Neural cell (in vitro differentiated cells): ENCODE measurements at regions not wholly inside any gene's neighbourhood (a gene's known extent, or its start where the extent isn't known, plus 50 kb on each side); places are given as distances from the start of the nearest gene placed in this dataset.

Experiments
- EP300 ChIP-seq: fragments of 450-650 bp; conservative IDR thresholded peaks from 2 replicates; pipeline ENCODE4 v1.6.1; 2014; ENCODE audit warnings: antibody characterized with exemption, mild to moderate bottlenecking, moderate library complexity; ENCODE audit not compliant: poor library complexity, severe bottlenecking
- EZH2 ChIP-seq: fragments of 200-600, 300-800 bp; shearing (Covaris generic), sonication (generic); IDR thresholded peaks from 2 replicates; pipeline ENCODE4 v1.6.1; 2014; ENCODE audit warnings: antibody characterized with exemption, low read length, borderline replicate concordance, mild to moderate bottlenecking; ENCODE audit not compliant: insufficient read depth, poor library complexity, severe bottlenecking
- MXI1 ChIP-seq: fragments of 450-650 bp; conservative IDR thresholded peaks from 2 replicates; pipeline ENCODE4 v1.6.1; 2014; ENCODE audit warnings: antibody characterized with exemption, mild to moderate bottlenecking; ENCODE audit not compliant: poor library complexity, severe bottlenecking
- TF ChIP-seq, protein P1 (sequence below): fragments of 450-650 bp; IDR thresholded peaks from 2 replicates; pipeline ENCODE4 v1.5.1; 2014; ENCODE audit warnings: antibody characterized with exemption, mild to moderate bottlenecking, moderate library complexity; ENCODE audit not compliant: poor library complexity, severe bottlenecking

DNA sequence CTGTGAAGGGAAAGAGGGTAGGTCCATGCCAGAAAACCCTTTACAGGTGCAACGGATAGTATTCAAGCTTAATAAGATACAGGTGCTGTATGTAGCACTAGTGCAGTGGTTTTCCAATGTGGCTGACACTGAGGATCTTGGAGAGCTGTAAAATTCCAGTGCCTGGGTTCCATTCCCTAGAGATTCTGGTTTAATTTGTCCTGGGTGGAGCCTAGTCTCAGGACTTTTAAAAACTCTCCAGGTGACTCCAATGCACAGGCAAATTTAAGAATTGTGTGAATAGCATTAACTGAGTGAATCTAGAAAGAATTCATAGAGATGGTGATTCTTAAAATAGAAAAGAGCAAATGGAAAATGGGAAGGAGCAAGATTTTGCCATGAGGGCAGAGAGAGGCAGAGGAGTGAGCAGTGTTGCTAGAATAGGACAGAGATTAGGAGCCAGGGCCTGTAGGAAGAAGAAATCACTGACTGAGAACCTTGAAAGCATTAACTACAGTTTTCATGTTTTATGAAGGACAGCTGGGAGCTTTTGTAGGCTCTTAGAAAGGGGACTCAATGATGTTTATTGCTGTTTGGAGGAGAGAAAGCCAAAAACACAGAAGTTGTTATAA, 261.8 kb downstream of the DLEU7 start:
- TF ChIP-seq, protein P1, sequence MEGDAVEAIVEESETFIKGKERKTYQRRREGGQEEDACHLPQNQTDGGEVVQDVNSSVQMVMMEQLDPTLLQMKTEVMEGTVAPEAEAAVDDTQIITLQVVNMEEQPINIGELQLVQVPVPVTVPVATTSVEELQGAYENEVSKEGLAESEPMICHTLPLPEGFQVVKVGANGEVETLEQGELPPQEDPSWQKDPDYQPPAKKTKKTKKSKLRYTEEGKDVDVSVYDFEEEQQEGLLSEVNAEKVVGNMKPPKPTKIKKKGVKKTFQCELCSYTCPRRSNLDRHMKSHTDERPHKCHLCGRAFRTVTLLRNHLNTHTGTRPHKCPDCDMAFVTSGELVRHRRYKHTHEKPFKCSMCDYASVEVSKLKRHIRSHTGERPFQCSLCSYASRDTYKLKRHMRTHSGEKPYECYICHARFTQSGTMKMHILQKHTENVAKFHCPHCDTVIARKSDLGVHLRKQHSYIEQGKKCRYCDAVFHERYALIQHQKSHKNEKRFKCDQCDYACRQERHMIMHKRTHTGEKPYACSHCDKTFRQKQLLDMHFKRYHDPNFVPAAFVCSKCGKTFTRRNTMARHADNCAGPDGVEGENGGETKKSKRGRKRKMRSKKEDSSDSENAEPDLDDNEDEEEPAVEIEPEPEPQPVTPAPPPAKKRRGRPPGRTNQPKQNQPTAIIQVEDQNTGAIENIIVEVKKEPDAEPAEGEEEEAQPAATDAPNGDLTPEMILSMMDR: no peak
- TF ChIP-seq MXI1 (no peak), EP300 (no peak), EZH2 (no peak)
